DND-41 (cell line): ENCODE measurements at regions not wholly inside any gene's neighbourhood (a gene's known extent, or its start where the extent isn't known, plus 50 kb on each side); places are given as distances from the start of the nearest gene placed in this dataset.

ENCODE experiments used
- ATAC-seq: fragments of 200-7000 bp; cut with Tn5 transposase; 3 replicates; pipeline ENCODE4 v1.9.1; 2021; ENCODE audit warnings: low read depth; ENCODE audit not compliant: insufficient read depth
- DNase-seq: peaks from one replicate; pipeline ENCODE4 v3.0.0-alpha.2; 2020
- H2AFZ ChIP-seq: 2 replicates; pipeline ENCODE4 v1.6.0; 2012; ENCODE audit warnings: low read depth, low read length
- H3K27ac ChIP-seq: 2 replicates; pipeline ENCODE4 v1.5.1; 2012; ENCODE audit warnings: low read length, inconsistent platforms
- H3K27me3 ChIP-seq: fragments of 200-600 bp; sonication (generic); 2 replicates; pipeline ENCODE4 v1.6.0; 2012; ENCODE audit warnings: low read length, mild to moderate bottlenecking, inconsistent platforms; ENCODE audit not compliant: insufficient read depth, poor library complexity
- H3K36me3 ChIP-seq: 2 replicates; pipeline ENCODE4 v1.5.1; 2012; ENCODE audit warnings: low read length, inconsistent platforms; ENCODE audit not compliant: insufficient read depth
- H3K4me1 ChIP-seq: 2 replicates; pipeline ENCODE4 v1.5.1; 2012; ENCODE audit warnings: mild to moderate bottlenecking, low read length; ENCODE audit not compliant: insufficient read depth
- H3K4me2 ChIP-seq: 2 replicates; pipeline ENCODE4 v1.6.0; 2012; ENCODE audit warnings: mild to moderate bottlenecking, moderate library complexity, low read length, inconsistent platforms; ENCODE audit not compliant: insufficient read depth
- H3K4me3 ChIP-seq, 2 experiments: fragments of 200-600 bp in 1 of 2; shearing (Covaris generic) in 1 of 2; 2 replicates each; pipeline ENCODE4 v1.5.1; 2012 to 2016; ENCODE audit warnings: inconsistent platforms in 2 of 2, low read length in 2 of 2, mild to moderate bottlenecking in 2 of 2, low read depth in 1 of 2, moderate library complexity in 1 of 2
- H3K79me2 ChIP-seq: 2 replicates; pipeline ENCODE4 v1.6.0; 2012; ENCODE audit warnings: low read length, inconsistent platforms; ENCODE audit not compliant: insufficient read depth
- H3K9ac ChIP-seq: 2 replicates; pipeline ENCODE4 v1.6.0; 2012; ENCODE audit warnings: low read depth, mild to moderate bottlenecking, inconsistent platforms, low read length, moderate library complexity
- H3K9me3 ChIP-seq: 2 replicates; pipeline ENCODE4 v1.5.1; 2012; ENCODE audit warnings: low read length, moderate library complexity, mild to moderate bottlenecking, inconsistent platforms; ENCODE audit not compliant: insufficient read depth, severe bottlenecking
- H4K20me1 ChIP-seq: 2 replicates; pipeline ENCODE4 v1.6.0; 2012; ENCODE audit warnings: low read length; ENCODE audit not compliant: insufficient read depth
- CTCF ChIP-seq: IDR thresholded peaks from 2 replicates; pipeline ENCODE4 v1.5.1; 2012; ENCODE audit warnings: borderline replicate concordance, low read length, moderate library complexity, mild to moderate bottlenecking; ENCODE audit not compliant: poor library complexity, severe bottlenecking; ENCODE audit errors: extremely low read depth
- EZH2 ChIP-seq: IDR thresholded peaks from 3 replicates; pipeline ENCODE4 v1.6.1; 2012; ENCODE audit warnings: borderline replicate concordance, low read depth, mild to moderate bottlenecking, moderate library complexity, low read length, inconsistent platforms; ENCODE audit not compliant: severe bottlenecking

- DNase-seq: no peak
- Histone ChIP-seq H3K4me3 (no peak overlapping the region), H2AFZ (no peak overlapping the region), H3K79me2 (no peaks in the 10 kb centered on the region), H3K4me1 (no peaks in the 10 kb centered on the region), H4K20me1 (no peaks in the 10 kb centered on the region), H3K36me3 (no peaks in the 10 kb centered on the region), H3K4me2 (no peak overlapping the region), H3K9ac (no peak overlapping the region), H3K9me3 (no peaks in the 10 kb centered on the region), H3K27ac (no peak overlapping the region), H3K27me3 (no peaks in the 10 kb centered on the region)
- ATAC-seq: no peak
- TF ChIP-seq EZH2 (no peak), CTCF (no peak)
Observed at GRCh38 chr3:83092521-83093221, 1331.2 kb upstream of the GBE1 start.

- Histone ChIP-seq H3K79me2 (no peaks in the 10 kb centered on the region), H3K4me3 (no peak overlapping the region), H3K9ac (no peak overlapping the region), H2AFZ (no peak overlapping the region), H3K36me3 (no peaks in the 10 kb centered on the region), H3K4me2 (no peak overlapping the region), H3K27ac (no peak overlapping the region), H4K20me1 (no peaks in the 10 kb centered on the region), H3K4me1 (no peaks in the 10 kb centered on the region), H3K9me3 (no peaks in the 10 kb centered on the region), H3K27me3 (no peaks in the 10 kb centered on the region)
- TF ChIP-seq CTCF (no peak), EZH2 (no peak)
- ATAC-seq (no peak), DNase-seq (no peak)
Observed at GRCh38 chr3:83076041-83076440, 1314.6 kb upstream of the GBE1 start.

DNA sequence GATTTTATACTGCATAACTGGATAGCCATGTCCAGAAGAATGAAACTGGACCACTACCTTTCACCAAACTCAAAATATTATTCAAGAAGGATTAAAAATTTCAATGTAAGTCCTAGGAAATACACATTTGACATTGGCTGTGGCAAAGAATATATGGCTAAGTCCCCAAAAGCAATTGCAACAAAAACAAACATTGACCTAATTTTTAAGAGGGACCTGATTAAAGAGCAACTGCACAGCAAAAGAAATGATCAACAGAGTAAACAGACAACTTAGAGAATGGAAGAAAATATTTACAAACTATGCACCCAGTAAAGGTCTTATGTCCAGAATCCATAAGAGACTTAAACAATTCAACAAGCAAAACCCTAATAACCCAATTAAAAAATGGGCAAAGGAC is 1313.0 kb upstream of the GBE1 start:
- Histone ChIP-seq H3K9ac (no peak overlapping the region), H3K9me3 (no peaks in the 10 kb centered on the region), H3K36me3 (no peaks in the 10 kb centered on the region)

More for the DNA sequence above, 1313.0 kb upstream of the GBE1 start:
- no peak overlapping the region for H3K4me3 ChIP-seq
- no peaks in the 10 kb centered on the region for H3K27me3 ChIP-seq
- no peak overlapping the region for H3K27ac ChIP-seq
- no peak for DNase-seq
- no peaks in the 10 kb centered on the region for H3K4me1 ChIP-seq
- no peaks in the 10 kb centered on the region for H4K20me1 ChIP-seq
- H3K4me2 ChIP-seq: no peak overlapping the region
- H3K79me2 ChIP-seq: no peaks in the 10 kb centered on the region
- no peak overlapping the region for H2AFZ ChIP-seq
- no peak for ATAC-seq
- TF ChIP-seq EZH2 (no peak), CTCF (no peak)
